HL-60 (cell line): ENCODE measurements at regions not wholly inside any gene's neighbourhood (a gene's known extent, or its start where the extent isn't known, plus 50 kb on each side); places are given as distances from the start of the nearest gene placed in this dataset.

Experiments used
- DNase-seq, 2 experiments: peaks; one replicate each; pipeline ENCODE4 v3.0.0-alpha.2; 2010 to 2020; ENCODE audit warnings: low read depth in 1 of 2, low spot score in 1 of 2
- H3K27ac ChIP-seq: fragments of 250-450 bp; sonication (Bioruptor Pico); replicated peaks from 2 replicates; pipeline ENCODE4 v1.5.1; 2020; ENCODE audit warnings: mild to moderate bottlenecking, moderate library complexity
- H3K27me3 ChIP-seq: fragments of 250-450 bp; sonication (Bioruptor Pico); 2 replicates; pipeline ENCODE4 v1.5.1; 2021; ENCODE audit warnings: mild to moderate bottlenecking, moderate library complexity; ENCODE audit not compliant: insufficient read depth, poor library complexity, severe bottlenecking
- H3K4me3 ChIP-seq: replicated peaks from 2 replicates; pipeline ENCODE4 v1.5.1; 2011; ENCODE audit warnings: mild to moderate bottlenecking, control low read depth, low read length; ENCODE audit not compliant: insufficient read depth
- GABPA ChIP-seq: IDR thresholded peaks from 2 replicates; pipeline ENCODE4 v1.6.1; 2012; ENCODE audit warnings: low read depth
- POLR2AphosphoS5 ChIP-seq: IDR thresholded peaks from 2 replicates; pipeline ENCODE4 v1.6.1; 2012; ENCODE audit warnings: low read depth
- SPI1 ChIP-seq: IDR thresholded peaks from 2 replicates; pipeline ENCODE4 v1.6.1; 2012; ENCODE audit warnings: low read depth, mild to moderate bottlenecking, borderline replicate concordance
- TF ChIP-seq, protein P1 (sequence below): IDR thresholded peaks from 2 replicates; pipeline ENCODE4 v1.6.1; 2012; ENCODE audit warnings: low read depth; ENCODE audit not compliant: insufficient replicate concordance
- TF ChIP-seq, protein P2 (sequence below): IDR thresholded peaks from one replicate; pipeline ENCODE4 v1.5.1; 2011; ENCODE audit warnings: low read length, control low read depth, inconsistent platforms; ENCODE audit not compliant: insufficient read depth

DNA sequence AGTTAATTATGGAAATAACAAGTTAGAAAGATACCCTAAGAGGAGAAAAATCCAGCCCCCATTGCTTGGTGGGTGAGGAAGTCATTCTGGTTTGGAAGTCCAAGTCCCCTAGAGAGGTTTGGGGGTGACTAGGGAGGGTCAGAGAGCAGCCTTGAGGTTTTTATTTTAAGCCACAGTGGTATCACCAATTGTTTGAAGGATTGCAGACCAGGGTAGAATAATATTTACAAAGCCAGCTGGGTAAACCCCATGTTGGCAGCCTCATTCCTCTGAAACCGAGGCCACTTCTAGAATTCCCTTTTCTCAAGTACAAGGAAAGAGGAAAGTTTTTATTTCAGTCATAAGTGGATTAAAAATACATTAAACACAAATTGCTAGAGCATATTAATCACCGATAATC is 99.7 kb downstream of the TMEM170B start:
- H3K27me3 ChIP-seq, result no peaks in the 10 kb centered on the region
- TF ChIP-seq SPI1, result no peak
- TF ChIP-seq POLR2AphosphoS5, result no peak
- TF ChIP-seq, protein P1, sequence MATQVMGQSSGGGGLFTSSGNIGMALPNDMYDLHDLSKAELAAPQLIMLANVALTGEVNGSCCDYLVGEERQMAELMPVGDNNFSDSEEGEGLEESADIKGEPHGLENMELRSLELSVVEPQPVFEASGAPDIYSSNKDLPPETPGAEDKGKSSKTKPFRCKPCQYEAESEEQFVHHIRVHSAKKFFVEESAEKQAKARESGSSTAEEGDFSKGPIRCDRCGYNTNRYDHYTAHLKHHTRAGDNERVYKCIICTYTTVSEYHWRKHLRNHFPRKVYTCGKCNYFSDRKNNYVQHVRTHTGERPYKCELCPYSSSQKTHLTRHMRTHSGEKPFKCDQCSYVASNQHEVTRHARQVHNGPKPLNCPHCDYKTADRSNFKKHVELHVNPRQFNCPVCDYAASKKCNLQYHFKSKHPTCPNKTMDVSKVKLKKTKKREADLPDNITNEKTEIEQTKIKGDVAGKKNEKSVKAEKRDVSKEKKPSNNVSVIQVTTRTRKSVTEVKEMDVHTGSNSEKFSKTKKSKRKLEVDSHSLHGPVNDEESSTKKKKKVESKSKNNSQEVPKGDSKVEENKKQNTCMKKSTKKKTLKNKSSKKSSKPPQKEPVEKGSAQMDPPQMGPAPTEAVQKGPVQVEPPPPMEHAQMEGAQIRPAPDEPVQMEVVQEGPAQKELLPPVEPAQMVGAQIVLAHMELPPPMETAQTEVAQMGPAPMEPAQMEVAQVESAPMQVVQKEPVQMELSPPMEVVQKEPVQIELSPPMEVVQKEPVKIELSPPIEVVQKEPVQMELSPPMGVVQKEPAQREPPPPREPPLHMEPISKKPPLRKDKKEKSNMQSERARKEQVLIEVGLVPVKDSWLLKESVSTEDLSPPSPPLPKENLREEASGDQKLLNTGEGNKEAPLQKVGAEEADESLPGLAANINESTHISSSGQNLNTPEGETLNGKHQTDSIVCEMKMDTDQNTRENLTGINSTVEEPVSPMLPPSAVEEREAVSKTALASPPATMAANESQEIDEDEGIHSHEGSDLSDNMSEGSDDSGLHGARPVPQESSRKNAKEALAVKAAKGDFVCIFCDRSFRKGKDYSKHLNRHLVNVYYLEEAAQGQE, result no peak
- no peak for TF ChIP-seq GABPA
- TF ChIP-seq, protein P2, sequence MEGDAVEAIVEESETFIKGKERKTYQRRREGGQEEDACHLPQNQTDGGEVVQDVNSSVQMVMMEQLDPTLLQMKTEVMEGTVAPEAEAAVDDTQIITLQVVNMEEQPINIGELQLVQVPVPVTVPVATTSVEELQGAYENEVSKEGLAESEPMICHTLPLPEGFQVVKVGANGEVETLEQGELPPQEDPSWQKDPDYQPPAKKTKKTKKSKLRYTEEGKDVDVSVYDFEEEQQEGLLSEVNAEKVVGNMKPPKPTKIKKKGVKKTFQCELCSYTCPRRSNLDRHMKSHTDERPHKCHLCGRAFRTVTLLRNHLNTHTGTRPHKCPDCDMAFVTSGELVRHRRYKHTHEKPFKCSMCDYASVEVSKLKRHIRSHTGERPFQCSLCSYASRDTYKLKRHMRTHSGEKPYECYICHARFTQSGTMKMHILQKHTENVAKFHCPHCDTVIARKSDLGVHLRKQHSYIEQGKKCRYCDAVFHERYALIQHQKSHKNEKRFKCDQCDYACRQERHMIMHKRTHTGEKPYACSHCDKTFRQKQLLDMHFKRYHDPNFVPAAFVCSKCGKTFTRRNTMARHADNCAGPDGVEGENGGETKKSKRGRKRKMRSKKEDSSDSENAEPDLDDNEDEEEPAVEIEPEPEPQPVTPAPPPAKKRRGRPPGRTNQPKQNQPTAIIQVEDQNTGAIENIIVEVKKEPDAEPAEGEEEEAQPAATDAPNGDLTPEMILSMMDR, result no peak
- no peak overlapping the region for H3K27ac ChIP-seq
- DNase-seq, result no peak
- H3K4me3 ChIP-seq, result no peak overlapping the region

GRCh38 chr6:11639376-11640235 is 102.1 kb downstream of the TMEM170B start:
- TF ChIP-seq, protein P2, result no peak
- no peak for TF ChIP-seq SPI1
- H3K27me3 ChIP-seq, result no peaks in the 10 kb centered on the region
- no peak for DNase-seq
- H3K27ac ChIP-seq, result no peak overlapping the region
- no peak overlapping the region for H3K4me3 ChIP-seq

GRCh38 chr6:11640486-11640885 is 102.9 kb downstream of the TMEM170B start:
- TF ChIP-seq POLR2AphosphoS5 (no peak), SPI1 (no peak), GABPA (no peak)
- TF ChIP-seq, protein P2, result no peak
- TF ChIP-seq, protein P1, result no peak
- Histone ChIP-seq H3K27ac (no peak overlapping the region), H3K27me3 (no peaks in the 10 kb centered on the region), H3K4me3 (no peak overlapping the region)
- DNase-seq, result no peak
